Tibial nerve (tissue), 3 donors: ENCODE measurements at regions not wholly inside any gene's neighbourhood (a gene's known extent, or its start where the extent isn't known, plus 50 kb on each side); places are given as distances from the start of the nearest gene placed in this dataset.

Experiments
- CTCF ChIP-seq, 5 experiments: fragments of 200-600 bp in 3 of 5; fragments of 450-650 bp in 2 of 5; sonication (generic) in 3 of 5; IDR thresholded peaks; one replicate each; pipeline ENCODE4 v1.5.1; 2016 to 2019; ENCODE audit warnings: antibody characterized with exemption in 5 of 5, mild to moderate bottlenecking in 3 of 5, moderate library complexity in 2 of 5
- POLR2A ChIP-seq, 2 donors: fragments of 450-650 bp; IDR thresholded peaks; one replicate each; pipeline ENCODE4 v1.6.1; 2017; ENCODE audit warnings: antibody characterized with exemption in 2 of 2, mild to moderate bottlenecking in 2 of 2, moderate library complexity in 2 of 2

DNA sequence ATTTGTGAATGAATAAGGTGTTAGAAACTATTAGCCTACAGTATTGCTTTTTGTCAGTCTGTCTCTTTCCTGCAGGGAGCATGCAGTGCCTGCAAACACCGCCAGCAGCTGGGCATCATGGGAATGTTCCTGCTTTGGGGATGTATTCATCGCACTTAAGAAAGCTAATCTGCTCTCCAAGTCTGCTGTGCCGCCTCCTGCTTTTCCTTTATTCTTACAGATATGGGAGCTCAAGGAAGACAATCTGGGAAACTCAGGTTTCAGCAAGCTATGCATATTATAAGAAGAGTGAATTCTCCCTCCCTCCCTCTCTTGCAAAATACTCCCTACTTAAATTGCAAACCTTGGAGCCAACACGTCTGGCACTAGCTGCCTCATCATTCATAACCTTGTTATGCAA, 479.2 kb upstream of the ACVR2A start:
- TF ChIP-seq CTCF (IDR thresholded peaks at IDR 0.05) (no peak), POLR2A (IDR thresholded peaks at IDR 0.05) (no peak)
